DMS53 treated with DMSO at 0.1 percent for 48 hours (cell line): ENCODE measurements at regions not wholly inside any gene's neighbourhood (a gene's known extent, or its start where the extent isn't known, plus 50 kb on each side); places are given as distances from the start of the nearest gene placed in this dataset.

Source experiments
- DNase-seq: peaks from one replicate; lab custom pipeline; 2025; ENCODE audit not compliant: unreplicated experiment; lab: John Stamatoyannopoulos, UW

- no peak for DNase-seq
Measured at GRCh38 chr10:35768731-35769130, 126.6 kb upstream of the FZD8 start.

GRCh38 chr10:35768011-35768410 lies 125.9 kb upstream of the FZD8 start:
- DNase-seq, result no peak

- DNase-seq, result no peak
Measured at GRCh38 chr10:35765996-35766395, 123.9 kb upstream of the FZD8 start.

GRCh38 chr10:35765066-35765527 lies 123.0 kb upstream of the FZD8 start:
- DNase-seq, result no peak

- DNase-seq, result no peak
Measured at GRCh38 chr10:35762311-35763030, 120.4 kb upstream of the FZD8 start.

DNA sequence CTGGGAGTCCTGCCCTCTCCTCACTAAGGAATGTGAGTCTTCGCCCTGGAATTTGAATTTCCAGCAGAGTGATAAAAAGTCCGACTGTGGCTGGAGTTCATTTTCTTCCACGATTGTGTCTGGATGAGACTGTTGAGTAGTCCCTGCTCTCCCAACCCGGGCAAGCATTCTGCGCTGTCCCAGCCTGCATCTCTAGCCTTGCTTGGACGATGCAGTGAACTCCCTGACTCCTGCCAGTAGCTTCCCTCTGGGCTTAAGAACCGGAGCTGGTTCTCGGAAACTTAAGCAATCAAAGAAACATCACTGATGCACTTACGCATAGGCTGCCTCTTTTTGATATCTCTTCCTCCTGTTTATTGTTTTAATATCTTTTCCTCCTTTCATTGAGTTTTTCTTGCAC lies 116.0 kb upstream of the FZD8 start:
- no peak for DNase-seq

GRCh38 chr10:35754519-35754918 lies 112.4 kb upstream of the FZD8 start:
- DNase-seq, result no peak

GRCh38 chr10:35752469-35753461 lies 110.7 kb upstream of the FZD8 start:
- DNase-seq, result no peak

GRCh38 chr10:35751347-35751746 lies 109.3 kb upstream of the FZD8 start:
- DNase-seq, result no peak

DNA sequence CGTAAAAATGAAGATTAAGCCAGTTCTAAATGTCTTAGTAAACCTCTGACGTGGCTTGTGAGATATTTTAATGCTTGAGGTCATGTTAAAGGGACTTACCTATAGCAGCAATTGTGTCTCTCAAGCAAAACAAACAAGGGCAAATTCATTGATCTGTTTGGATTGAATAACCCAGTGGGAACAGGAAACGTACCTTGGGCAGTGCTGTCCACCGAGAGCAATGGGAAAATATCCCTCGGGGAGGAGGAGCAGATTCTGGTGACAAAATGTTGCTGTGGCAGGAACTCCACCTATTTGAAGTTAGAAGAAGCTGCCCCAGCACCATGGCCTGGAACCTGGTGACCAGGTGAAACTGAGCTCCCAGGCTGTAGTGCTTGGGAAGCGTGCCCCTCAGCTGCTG lies 107.1 kb upstream of the FZD8 start:
- DNase-seq, result no peak

- no peak for DNase-seq
Measured at GRCh38 chr10:35745617-35746403, 103.7 kb upstream of the FZD8 start.

- DNase-seq, result no peak
Measured at GRCh38 chr10:35743851-35744250, 101.8 kb upstream of the FZD8 start.

GRCh38 chr10:35743351-35743750 lies 101.3 kb upstream of the FZD8 start:
- DNase-seq, result no peak

- no peak for DNase-seq
Measured at GRCh38 chr10:35739998-35740397, 97.9 kb upstream of the FZD8 start.

DNA sequence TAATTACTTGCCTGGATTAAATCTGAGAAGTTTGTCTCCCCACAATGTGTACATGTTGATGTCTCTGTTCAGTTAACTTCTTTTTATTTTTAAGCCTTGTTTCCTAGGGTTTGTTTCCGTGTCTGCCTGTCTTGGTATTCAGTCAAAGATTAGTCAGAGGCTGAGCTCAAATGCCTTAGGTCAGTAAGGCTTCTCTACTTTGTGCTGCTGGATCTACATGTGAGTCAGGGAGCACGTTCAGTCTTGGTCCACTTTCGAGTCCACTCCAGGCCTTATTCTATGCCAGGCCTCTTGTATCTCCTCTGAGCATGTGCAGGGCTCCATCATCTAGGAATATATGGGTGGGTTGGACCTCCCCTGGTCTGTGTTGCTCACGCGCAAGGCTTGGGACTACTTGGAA lies 93.3 kb upstream of the FZD8 start:
- DNase-seq, result no peak

DNA sequence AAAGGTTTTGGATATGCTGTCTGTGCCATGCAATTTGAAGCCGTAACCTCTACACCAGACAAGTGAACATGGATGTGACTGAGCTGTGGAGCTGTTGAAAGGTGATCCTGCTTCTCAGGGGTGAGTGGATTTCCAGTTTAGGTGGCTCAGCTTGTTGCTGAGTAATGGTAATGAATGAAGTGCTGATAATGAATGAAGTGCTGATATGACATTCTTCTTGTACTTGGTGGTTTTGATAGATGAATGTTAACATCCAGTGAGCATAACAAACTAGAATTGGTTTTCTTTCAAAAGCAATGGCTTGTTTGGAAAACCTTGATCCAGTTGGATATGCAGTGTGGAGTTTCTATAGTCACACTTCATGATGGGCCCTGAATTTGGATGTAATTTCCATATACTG lies 89.7 kb upstream of the FZD8 start:
- DNase-seq, result no peak

- DNase-seq, result no peak
Measured at GRCh38 chr10:35728341-35728740, 86.2 kb upstream of the FZD8 start.

GRCh38 chr10:35726846-35727245 lies 84.8 kb upstream of the FZD8 start:
- DNase-seq, result no peak

DNA sequence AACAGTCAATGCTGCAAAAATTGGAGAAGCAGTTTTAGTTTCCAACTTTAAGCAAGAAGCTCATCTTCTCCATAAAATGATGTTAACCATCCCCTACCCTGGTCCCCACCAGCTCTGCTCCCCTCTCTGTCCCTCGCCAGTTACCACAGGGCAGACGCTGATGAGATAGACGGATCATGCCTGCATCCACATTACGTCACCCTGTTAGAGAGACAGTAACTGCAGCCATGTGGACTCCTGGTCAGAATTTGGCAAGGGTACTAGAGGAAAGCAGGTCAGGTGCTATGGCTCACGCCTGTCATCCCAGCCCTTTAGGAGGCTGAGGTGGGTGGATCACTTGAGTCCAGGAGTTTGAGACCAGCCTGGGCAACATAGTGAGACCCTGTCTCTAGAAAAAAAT lies 81.9 kb upstream of the FZD8 start:
- no peak for DNase-seq

- no peak for DNase-seq
Measured at GRCh38 chr10:35723059-35723458, 81.0 kb upstream of the FZD8 start.

- no peak for DNase-seq
Measured at GRCh38 chr10:35722636-35723035, 80.5 kb upstream of the FZD8 start.
